GM19043 (cell line): ENCODE measurements at regions not wholly inside any gene's neighbourhood (a gene's known extent, or its start where the extent isn't known, plus 50 kb on each side); places are given as distances from the start of the nearest gene placed in this dataset.
"Not testable (repeated sequence)": the region's sequence is repeated elsewhere in the genome, so short reads cannot be mapped to it uniquely, and the experiment has no call there.

ENCODE experiments used
- ATAC-seq: cut with Tn5 transposase; IDR thresholded peaks from one replicate; pipeline ENCODE4 v1.9.1; 2021; ENCODE audit warnings: low read depth; ENCODE audit not compliant: unreplicated experiment

- ATAC-seq, result no peak
Observed at GRCh38 chr2:149692961-149693396, 105.4 kb upstream of the MMADHC start.

- no peak for ATAC-seq
Observed at GRCh38 chr2:149690825-149691224, 103.2 kb upstream of the MMADHC start.

GRCh38 chr2:149687052-149687427 lies 99.5 kb upstream of the MMADHC start:
- no peak for ATAC-seq

- no peak for ATAC-seq
Observed at GRCh38 chr2:149686136-149687051, 98.8 kb upstream of the MMADHC start.

- not testable (repeated sequence) for ATAC-seq
Observed at GRCh38 chr2:149685401-149685800, 97.8 kb upstream of the MMADHC start.

- ATAC-seq, result no peak
Observed at GRCh38 chr2:149679286-149679685, 91.7 kb upstream of the MMADHC start.

GRCh38 chr2:149677416-149677815 lies 89.8 kb upstream of the MMADHC start:
- ATAC-seq, result no peak

- ATAC-seq, result no peak
Observed at GRCh38 chr2:149670086-149670485, 82.5 kb upstream of the MMADHC start.

GRCh38 chr2:149666809-149667320 lies 79.3 kb upstream of the MMADHC start:
- no peak for ATAC-seq

GRCh38 chr2:149664896-149665295 lies 77.3 kb upstream of the MMADHC start:
- ATAC-seq, result no peak

GRCh38 chr2:149662556-149662955 lies 75.0 kb upstream of the MMADHC start:
- no peak for ATAC-seq

GRCh38 chr2:149661844-149662243 lies 74.3 kb upstream of the MMADHC start:
- ATAC-seq, result no peak

GRCh38 chr2:149658553-149658952 lies 71.0 kb upstream of the MMADHC start:
- ATAC-seq, result no peak

- ATAC-seq, result no peak
Observed at GRCh38 chr2:149657401-149658040, 69.9 kb upstream of the MMADHC start.

GRCh38 chr2:149656996-149657395 lies 69.4 kb upstream of the MMADHC start:
- ATAC-seq, result no peak

GRCh38 chr2:149653831-149654445 lies 66.4 kb upstream of the MMADHC start:
- no peak for ATAC-seq

- ATAC-seq, result no peak
Observed at GRCh38 chr2:149652926-149653325, 65.4 kb upstream of the MMADHC start.

- no peak for ATAC-seq
Observed at GRCh38 chr2:149652526-149652925, 65.0 kb upstream of the MMADHC start.

- ATAC-seq, result no peak
Observed at GRCh38 chr2:149651229-149651628, 63.7 kb upstream of the MMADHC start.

- ATAC-seq, result no peak
Observed at GRCh38 chr2:149650006-149650405, 62.4 kb upstream of the MMADHC start.
